HG03571 (cell line): ENCODE measurements at regions not wholly inside any gene's neighbourhood (a gene's known extent, or its start where the extent isn't known, plus 50 kb on each side); places are given as distances from the start of the nearest gene placed in this dataset.
"Not testable (repeated sequence)": the region's sequence is repeated elsewhere in the genome, so short reads cannot be mapped to it uniquely, and the experiment has no call there.

ENCODE experiments used
- ATAC-seq: cut with Tn5 transposase; IDR thresholded peaks from one replicate; pipeline ENCODE4 v1.9.1; 2021; ENCODE audit not compliant: unreplicated experiment

DNA sequence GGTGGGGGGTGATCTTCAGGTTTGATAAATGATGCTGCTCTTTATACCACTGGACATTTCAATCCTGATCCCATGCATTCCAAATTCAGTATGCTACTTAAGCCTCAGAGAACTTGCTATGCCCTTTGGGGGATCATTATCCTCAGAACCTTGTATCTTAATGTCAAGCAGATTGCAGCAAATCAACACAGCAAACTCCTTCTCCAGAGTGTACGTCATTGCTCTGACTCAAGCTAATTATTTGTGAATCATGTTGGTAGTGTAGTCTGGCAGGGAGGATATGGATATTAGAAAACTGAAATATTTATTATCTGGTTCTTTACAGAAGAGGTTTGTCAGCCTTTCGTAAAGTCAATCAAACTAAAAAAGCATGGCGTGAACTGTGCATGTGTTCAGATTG is 562.5 kb upstream of the FAM98A start:
- ATAC-seq = no peak

DNA sequence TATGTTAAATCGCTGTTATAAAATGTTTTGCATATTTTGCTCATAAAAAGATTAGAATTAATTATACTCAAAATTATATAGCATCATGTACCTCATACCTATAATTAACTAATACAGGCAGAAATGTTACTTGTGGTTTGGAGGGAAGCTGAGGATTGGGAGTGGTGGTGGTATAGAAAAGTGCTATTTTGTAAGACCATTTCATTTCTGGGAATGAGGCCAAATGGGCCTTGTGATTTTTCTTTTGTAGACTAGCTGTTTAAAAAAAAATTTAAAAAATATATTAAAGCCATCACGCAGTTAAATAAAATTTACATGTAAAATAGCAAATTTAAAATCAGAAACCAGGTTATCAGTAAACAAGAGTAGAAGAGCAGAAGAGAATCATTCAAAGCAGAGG is 560.8 kb upstream of the FAM98A start:
- ATAC-seq = no peak

DNA sequence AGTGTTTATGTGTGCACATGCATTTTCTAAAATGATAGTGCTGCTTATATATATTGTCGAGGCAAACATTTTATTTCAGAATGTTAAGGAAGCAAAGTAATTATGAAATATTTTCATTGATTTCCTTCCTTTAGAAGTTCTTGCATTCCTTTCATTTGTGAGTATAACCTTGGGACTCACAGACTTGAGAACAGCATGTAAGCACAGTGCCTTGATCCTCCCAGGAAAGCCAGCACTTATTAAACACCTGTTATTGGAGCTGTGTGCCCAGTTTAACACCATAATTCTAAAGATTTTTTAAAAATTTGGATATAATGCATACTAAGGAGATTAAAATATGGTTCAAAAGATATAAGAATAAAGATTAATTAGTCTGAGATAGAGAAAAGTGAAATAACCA is 554.4 kb upstream of the FAM98A start:
- ATAC-seq = no peak

DNA sequence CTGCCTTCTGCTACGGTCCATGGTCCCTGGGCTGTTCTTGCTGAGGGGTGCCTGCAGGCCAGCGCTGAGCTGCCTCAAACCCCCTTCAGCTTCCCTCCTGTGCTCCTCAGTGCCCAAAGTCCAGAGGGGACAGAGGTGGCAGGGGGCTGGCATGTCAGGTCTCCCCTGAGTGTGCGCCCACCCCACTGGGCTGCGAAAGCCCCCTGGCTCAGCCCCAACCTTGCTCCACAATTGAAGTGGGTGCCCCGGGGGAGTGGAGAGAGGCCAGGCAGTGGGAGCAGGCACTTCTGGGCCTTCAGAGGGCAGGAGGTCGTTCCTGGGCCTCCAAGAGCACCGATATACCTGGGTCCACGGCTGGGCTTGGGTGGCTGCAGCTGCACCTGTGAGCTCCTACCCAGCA is 548.7 kb upstream of the FAM98A start:
- ATAC-seq = no peak

DNA sequence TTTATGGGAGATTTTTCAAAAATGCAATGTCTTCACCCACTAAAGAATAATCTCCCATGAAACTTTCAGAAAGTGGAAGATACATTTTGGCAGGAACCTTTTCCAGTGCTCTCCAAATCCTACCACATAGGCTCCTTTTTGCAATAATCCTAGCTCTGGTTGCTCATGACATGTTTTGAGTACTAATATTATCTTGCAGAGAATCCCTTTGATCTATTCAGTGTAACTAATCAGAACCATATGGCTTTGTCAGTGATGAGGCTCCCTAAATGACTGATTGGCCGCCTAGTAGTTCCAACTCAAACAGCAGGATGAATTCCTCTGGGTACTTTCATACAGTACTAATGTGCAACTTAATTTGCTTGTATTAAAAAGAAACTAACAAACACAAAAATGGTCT is 544.0 kb upstream of the FAM98A start:
- ATAC-seq = no peak

DNA sequence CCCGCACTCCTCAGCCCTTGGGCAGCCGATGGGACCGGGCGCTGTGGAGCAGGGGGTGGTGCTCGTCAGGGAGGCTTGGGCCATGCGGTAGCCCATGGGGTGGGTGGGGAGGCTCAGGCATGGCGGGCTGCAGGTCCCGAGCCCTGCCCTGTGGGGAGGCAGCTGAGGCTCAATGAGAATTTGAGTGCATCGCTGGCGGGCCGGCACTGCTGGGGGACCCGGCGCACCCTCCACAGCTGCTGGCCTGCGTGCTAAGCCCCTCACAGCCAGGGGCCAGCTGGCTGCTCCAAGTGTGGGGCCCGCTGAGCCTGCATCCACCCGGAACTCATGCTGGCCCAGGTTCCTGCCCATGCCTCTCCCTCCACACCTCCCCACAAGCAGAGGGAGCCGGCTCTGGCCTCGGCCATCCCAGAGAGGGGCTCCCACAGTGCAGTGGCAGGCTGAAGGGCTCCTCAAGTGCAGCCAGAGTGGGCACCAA is 543.5 kb upstream of the FAM98A start:
- not testable (repeated sequence) for ATAC-seq

DNA sequence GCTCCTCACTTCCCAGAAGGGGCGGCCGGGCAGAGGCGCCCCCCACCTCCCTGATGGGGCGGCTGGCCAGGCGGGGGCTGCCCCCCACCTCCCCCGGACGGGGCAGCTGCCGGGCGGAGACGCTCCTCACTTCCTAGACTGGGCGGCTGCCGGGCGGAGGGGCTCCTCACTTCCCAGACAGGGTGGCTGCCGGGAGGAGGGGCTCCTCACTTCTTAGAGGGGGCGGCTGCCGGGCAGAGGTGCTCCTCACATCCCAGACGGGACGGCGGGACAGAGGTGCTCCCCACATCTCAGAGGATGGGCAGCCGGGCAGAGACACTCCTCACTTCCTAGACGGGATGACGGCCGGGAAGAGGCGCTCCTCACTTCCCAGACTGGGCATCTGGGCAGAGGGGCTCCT is 534.0 kb upstream of the FAM98A start:
- not testable (repeated sequence) for ATAC-seq

DNA sequence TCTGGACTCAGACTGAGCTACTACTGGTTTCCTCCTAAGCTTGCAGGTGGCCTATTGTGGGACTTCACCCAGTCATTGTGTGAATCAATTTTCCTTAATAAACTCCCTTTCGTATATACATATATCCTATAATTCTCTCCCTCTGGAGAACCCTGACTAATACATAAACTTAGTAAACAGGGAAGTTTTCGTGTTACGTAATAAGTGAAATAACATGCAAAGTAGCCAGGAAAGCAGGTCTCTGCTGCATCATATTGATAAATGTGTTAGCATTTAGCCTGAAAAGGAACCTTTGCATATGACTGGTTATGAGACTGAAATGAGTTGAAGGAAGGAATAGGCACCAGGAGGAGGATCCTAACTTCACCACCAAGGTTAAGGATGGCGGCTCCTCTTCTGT is 527.2 kb upstream of the FAM98A start:
- no peak for ATAC-seq

DNA sequence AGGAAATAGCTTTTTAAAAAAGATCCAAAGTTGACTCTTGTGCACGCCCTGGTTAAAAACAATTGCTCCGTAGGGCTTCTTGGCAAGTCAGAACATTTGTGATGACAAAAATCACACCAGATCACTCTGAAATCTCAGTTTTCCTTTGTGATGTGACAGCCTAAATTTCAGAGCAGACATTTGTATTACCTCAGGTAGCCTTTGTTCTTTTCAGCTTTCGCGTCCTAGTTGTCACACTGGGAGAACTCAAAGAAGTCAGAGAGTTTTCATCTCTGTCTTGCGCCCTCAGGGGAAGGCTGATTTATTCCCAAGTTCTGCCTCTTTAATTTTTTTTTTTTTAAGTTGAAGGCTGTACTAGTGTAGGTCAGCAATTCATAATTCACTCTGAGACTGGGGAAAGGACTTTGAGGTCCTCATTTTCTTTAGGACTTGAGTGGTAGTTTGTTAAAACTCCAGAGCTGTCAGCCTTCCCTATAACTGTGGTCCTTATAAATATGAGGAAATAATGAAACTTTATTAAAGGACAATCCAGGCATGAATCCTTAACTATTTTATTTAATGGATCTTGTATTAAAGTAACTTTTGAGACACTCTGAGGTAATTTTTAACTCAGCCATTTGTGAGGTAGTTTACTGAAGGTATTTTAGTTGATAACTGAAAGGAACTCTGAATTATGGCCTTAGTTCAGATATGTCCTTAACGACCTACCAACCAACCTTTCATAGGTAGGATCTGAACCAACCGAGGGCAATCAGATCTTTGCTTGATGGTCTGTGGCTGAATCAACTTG is 525.1 kb upstream of the FAM98A start:
- no peak for ATAC-seq

DNA sequence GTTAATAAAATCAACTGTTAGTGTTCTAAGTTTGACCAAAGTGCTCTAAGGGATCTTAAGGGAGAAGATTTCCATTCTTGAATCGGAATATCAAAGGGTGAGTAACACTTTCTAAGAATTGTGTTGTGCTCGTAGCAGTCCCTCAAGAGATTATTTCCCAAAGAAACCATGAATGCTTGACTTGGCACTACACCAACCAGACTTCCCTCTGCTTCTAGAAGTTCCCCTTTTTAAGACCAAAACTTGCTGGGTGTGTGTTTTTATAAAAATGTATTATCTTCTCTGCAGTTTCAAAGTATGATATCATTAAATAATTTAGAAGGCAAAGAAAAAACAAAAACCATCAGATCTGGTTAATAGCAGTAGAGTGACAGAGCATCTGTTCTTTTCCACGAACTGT is 522.0 kb upstream of the FAM98A start:
- ATAC-seq = no peak

DNA sequence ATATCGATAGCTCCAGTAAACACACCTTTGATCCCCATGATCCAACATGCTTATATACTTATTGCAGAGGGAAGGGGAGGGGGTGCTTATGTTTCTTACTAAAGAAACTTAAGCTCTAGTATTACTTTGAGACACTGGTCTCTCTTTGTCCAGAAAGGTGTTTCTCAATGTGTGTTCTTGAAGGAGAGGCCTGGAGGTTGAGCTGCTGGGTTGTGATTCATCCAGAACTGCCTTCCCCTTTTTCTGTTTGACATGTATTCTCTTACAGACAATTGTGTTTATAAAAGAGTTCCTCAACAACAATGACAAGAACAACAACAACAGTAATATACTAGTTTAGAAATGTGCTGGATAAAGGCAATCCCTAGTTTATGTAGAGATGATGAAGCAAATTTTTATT is 516.0 kb upstream of the FAM98A start:
- no peak for ATAC-seq

DNA sequence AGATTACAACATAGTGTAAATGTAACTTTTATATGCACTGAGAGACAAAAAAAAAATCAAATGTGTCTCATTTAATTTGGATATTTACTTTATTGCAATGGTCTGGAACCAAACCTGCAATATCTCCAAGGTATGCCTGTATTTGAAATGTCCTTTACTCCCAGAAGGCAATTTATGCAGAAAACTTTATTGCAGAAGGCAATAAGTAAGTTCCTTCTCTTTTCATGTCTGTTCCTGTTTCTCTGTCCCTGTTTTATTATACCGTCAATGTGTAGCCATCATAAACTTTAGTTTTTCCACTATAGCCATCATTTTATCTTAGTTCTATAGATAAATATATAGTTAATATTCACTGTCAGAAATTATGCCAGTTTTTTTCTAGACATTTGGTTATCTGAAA is 513.1 kb upstream of the FAM98A start:
- no peak for ATAC-seq

DNA sequence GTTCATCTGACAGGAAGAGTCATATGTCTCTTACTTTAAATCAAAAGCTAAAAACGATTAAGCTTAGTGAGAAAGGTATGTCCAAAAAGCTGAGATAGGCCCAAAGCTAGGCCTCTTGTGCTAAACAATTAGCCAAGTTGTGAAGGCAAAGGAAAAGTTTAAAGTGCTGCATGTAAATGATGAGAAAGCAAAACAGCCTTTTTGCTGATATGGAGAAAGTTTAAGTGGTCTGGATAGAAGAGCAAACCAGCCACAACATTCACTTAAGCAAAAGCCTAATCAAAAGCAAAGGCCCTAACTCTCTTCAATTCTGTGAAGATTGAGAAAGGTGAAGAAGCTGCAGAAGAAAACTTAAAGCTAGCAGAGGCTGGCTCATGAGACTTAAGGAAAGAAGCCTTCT is 511.3 kb upstream of the FAM98A start:
- no peak for ATAC-seq

DNA sequence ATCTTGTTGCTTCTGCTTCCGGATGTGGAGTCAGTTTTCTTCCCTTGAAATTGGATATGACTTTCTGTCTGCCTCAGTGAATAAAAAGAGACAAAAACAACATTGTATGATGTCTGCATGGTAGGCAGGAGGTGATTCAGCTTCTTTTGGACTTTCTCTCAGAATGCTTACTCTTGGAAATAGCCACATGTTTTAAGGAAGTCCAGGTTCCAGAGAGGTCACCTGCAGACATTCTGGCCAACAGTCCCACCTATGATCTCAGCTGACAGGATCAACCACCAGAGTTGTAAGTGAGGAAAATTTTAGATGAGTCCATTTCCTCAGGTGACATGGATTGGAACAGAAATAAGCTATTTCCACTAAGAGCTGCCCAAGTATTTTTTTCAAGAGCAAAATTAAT is 508.7 kb upstream of the FAM98A start:
- no peak for ATAC-seq

DNA sequence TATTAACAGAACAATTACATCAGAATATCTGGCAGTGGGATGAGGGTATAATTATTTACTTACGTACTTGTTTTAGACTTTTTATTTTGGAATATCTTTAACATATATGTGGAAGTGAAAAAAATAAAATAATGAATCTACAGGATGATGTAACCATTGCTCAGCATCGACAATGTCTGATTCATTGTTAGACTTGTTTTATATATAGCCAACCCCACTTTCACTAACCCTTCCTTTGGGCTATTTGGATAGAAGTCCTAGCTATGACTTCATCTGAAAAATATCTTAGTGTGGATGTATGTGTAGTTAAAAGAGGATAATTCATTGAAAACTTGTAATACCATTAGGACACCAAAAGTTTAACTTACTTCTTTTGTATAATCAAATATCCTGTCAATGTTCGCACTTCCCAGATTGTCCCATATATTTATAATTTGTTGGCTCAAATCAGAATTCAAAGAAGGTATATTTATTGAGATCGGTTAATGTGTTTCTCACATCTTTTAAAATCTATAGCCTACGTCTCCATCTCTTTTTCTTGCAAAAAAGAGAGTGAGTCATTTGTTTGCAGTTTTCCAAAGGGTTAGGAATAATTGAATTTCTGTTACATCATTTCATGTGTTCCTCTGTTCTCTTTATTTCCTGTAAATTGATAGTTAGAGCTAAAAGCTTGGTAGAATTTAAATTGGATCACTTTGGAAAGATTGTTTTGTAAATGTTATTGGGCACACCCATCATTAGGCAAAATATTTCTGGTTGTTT is 506.1 kb upstream of the FAM98A start:
- no peak for ATAC-seq

DNA sequence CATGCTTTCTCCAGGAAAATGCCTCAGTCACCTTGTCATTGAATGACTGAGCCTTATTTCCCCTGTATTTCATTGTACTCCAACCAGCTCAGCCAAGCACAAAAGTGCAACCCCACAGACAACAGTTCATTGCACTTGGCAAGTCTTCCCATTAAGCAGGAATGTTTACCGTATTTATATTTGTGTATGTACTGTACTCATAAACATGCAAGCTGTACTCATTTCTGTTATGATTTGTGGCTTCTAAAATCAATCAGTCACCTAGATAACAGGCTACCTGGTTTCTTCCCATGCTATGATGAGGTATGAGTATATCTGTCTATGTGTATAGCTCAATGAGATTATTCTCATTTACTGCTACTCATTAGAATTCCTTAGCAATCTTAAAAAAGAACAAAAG is 505.5 kb upstream of the FAM98A start:
- ATAC-seq = no peak

DNA sequence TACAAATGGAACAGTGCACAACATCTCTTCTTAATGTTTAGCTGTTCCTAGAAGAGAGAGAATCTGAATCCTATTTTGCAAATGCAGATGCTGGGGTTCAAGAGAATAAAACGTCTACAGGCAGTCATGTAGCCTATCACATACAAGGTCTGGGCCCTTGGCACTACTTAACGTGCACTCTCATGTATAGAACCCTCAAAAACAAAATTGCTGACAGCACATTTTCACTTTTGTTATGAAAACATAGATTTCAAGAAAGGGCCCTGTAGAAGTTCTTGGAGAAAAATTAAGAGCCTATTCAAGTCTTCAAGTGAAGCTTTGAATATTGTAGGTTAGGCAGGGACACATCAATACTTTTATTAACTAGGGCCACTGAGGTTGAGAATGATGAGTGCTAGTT is 504.3 kb upstream of the FAM98A start:
- no peak for ATAC-seq

DNA sequence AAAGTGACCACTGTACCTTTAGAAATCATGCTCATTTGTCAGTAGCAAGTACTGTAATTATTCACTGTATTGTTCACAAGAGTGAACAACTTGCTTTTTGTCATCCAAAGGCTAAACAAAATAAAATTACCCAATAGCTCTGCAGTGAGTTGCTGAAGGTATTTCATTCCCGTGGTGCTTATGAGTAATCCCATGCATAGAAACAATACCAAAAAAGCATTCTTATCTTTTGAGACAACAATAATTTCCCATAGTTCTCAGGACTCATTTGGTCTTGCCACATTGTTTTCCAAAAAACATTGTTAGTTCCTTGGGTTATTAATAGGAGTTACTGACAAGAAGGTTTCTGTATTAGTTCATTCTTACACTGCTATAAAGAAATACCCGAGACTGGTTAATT is 503.2 kb upstream of the FAM98A start:
- ATAC-seq = no peak

DNA sequence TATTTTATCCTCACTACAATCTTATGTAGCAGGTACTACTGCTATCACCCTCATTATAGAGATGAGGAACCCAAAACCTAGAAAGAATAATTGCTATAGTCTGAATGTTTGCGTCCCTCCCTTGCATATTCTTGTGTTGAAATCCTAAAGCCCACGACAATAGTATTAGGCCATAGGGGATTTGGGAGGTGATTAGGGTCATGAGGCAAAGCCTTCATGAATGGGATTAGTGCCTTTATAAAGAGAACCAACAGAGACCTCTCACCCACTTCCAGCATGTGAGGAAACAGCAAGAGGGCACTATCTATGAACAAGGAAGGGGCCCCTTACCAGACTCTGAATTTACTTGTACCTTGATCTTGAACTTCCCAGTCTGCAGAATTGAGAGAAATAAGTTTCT is 500.3 kb upstream of the FAM98A start:
- no peak for ATAC-seq

DNA sequence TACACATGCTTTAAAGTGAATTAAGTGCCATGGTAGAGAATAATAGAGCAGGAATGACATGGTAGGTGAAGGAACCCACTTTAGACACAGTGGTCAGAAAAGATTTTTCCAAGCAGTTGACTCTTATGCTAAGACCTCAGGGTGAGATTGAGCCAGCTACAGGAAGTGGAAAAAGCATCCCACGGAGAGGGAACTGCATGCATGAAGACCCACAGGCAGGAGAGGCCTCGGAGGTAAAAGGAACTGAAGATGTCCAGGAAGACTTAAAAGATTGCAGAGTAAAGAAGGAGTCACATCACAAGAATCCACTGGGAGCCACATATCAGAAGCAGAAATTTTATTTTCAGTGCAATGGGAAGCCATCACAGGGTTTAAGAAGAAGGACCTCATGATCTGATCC is 499.2 kb upstream of the FAM98A start:
- ATAC-seq = no peak

DNA sequence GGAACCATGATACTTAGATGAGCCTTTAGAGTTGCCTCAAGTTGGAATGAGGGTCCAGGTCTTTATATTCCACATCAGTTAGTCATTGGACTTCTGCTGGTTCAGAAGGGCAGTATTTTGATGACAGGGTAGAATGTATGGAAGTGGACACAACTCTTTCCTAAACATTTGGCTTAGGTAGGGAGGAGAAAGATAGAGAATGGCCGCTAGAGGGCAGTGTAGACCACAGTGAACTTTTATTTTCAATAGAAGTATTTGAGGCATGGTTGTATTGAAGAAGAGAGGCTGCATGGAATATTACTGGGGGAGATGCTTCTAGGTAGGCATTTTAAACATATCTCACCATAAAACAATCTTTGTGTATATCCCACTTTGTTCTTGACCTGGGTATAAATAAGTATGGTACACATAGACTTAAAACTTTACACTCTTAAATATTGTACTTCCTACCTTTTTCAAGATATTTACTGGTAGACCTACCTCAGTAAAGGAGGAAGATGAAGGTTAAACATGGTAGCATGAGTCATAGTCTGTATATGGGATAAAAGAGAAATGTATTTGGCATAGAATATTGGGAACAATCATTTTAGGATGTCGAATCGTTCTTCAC is 497.6 kb upstream of the FAM98A start:
- peak; percentile 80 for ATAC-seq

DNA sequence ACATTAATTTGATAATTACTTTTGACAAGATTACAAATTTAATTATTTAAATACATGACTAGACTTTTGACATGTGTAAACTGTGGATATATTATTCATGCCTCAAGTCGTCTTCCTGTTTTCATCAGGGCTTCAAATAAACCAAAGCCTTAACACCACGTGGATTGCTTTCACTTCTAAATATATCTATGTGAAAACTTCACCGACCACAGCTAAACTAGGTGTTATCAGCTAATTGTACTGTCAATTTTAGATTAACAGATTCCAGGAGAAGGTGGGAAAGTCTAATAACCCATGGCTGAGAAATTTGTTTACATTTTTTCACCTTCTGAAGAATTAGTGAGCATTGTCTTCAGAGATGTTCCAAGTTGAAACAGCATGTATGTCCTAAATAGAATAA is 494.7 kb upstream of the FAM98A start:
- no peak for ATAC-seq
